Lower lobe of right lung (tissue), 2 donors: ENCODE measurements at regions not wholly inside any gene's neighbourhood (a gene's known extent, or its start where the extent isn't known, plus 50 kb on each side); places are given as distances from the start of the nearest gene placed in this dataset.

Experiments used
- ATAC-seq, 2 donors: fragments of 200-7000 bp; cut with Tn5 transposase; one replicate each; pipeline ENCODE4 v1.9.1; 2020 to 2022; ENCODE audit warnings: mild to moderate bottlenecking in 2 of 2, moderate library complexity in 2 of 2
- DNase-seq: peaks from one replicate; pipeline ENCODE4 v3.0.0-alpha.2; 2020
- H3K27ac ChIP-seq: fragments of 200-600 bp; one replicate; pipeline ENCODE4 v1.8.0; 2022
- H3K27me3 ChIP-seq: fragments of 200-600 bp; one replicate; pipeline ENCODE4 v1.8.0; 2022; ENCODE audit warnings: low read depth
- H3K36me3 ChIP-seq: fragments of 200-600 bp; one replicate; pipeline ENCODE4 v1.8.0; 2022; ENCODE audit warnings: mild to moderate bottlenecking
- H3K4me1 ChIP-seq: fragments of 200-600 bp; one replicate; pipeline ENCODE4 v1.8.0; 2022
- H3K4me3 ChIP-seq: fragments of 200-600 bp; one replicate; pipeline ENCODE4 v1.8.0; 2022; ENCODE audit warnings: mild to moderate bottlenecking
- H3K9me3 ChIP-seq: fragments of 200-600 bp; one replicate; pipeline ENCODE4 v1.8.0; 2022
- intact Hi-C: fragments of 100-400 bp; cut with DNase I; formaldehyde crosslinking; loops from one replicate; pipeline ENCODE4 v1.11.0; 2022
- TF ChIP-seq, protein P1 (sequence below): fragments of 200-600 bp; IDR thresholded peaks from one replicate; pipeline ENCODE4 v1.8.0; 2022; ENCODE audit warnings: antibody characterized with exemption, mild to moderate bottlenecking
- donor health status: DM: no; HTN: yes; CAD: no; lungs with severe emphysema.

DNA sequence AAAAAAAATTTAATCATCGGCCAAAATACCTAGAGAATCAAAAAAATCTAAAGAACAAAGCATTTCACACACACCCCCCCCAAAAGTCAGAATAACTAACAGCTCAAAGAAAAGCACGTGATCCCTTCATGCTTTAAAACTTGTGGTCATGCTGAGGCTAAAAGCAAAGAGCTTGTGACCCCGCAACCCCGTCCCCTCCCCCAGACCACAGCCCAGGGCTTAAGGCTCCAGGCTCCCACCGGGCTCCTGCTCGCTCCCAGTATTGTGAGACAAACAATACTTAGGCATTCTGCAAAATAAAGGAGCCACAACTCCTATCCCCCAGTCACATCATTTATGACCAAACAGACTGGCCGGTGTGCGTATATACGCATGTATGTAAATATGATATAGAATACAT lies 62.1 kb upstream of the CCDC160 start:
- no peak for ATAC-seq
- Histone ChIP-seq H3K9me3 (no peaks in the 10 kb centered on the region), H3K27ac (no peak overlapping the region), H3K4me3 (no peak overlapping the region), H3K36me3 (no peaks in the 10 kb centered on the region), H3K4me1 (no peaks in the 10 kb centered on the region), H3K27me3 (no peaks in the 10 kb centered on the region)
- TF ChIP-seq, protein P1, sequence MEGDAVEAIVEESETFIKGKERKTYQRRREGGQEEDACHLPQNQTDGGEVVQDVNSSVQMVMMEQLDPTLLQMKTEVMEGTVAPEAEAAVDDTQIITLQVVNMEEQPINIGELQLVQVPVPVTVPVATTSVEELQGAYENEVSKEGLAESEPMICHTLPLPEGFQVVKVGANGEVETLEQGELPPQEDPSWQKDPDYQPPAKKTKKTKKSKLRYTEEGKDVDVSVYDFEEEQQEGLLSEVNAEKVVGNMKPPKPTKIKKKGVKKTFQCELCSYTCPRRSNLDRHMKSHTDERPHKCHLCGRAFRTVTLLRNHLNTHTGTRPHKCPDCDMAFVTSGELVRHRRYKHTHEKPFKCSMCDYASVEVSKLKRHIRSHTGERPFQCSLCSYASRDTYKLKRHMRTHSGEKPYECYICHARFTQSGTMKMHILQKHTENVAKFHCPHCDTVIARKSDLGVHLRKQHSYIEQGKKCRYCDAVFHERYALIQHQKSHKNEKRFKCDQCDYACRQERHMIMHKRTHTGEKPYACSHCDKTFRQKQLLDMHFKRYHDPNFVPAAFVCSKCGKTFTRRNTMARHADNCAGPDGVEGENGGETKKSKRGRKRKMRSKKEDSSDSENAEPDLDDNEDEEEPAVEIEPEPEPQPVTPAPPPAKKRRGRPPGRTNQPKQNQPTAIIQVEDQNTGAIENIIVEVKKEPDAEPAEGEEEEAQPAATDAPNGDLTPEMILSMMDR, result no peak
- intact Hi-C loops, result no loop called here
- no peak for DNase-seq

DNA sequence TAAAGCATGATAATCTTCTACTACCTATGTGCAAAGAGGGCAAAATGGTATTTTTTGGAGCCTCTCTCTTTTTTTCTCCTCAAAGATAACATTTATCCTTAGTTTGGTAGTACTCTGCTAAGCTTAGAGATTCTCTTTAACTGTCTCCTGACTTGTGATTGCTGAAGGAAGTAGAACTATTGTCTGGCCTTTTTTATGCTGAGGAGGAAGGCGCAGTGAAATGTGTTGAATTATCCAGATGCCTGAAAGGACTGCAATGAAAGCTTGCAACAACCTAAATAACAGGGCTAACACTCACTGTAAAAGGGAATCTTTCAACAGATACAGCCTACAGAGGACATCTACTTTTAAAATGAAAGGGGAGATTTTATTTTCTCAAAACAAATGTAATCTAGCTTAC lies 59.5 kb upstream of the CCDC160 start:
- H3K36me3 ChIP-seq, result no peaks in the 10 kb centered on the region
- no peaks in the 10 kb centered on the region for H3K27me3 ChIP-seq
- no peak for DNase-seq
- no peaks in the 10 kb centered on the region for H3K9me3 ChIP-seq
- H3K4me3 ChIP-seq, result no peak overlapping the region
- no peak overlapping the region for H3K27ac ChIP-seq
- TF ChIP-seq, protein P1, result no peak
- no peak for ATAC-seq
- no peaks in the 10 kb centered on the region for H3K4me1 ChIP-seq
- intact Hi-C loops, result no loop called here

DNA sequence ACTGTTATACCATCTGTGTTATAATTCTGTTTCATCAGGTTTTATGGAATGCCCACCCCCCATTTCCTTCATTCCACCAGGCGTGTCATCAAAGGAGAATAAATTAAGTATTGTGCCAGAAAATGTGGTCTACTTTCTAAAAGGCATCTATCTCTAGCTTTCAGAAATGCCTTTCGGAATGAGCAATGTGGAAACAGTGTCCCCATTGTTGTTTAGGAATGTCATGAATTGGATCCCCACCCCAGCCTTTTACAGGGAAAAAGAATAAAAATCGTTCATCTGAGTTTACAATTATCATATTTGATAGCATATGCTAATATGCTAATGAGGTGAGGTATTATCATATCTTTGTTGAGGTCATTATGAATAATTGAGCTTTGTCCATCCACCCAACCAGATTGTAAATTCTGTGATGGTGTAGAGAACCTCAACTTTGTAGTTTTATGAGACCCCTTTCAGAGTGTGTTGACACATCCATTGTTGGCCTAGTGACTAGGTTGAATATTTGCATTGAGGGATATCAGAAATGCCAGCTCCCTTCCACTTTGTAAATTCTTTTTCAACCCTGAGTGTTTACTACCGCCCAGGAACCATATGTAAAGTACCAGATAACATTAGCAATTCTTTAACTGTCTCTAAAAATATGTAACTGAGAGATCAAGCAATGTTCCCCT lies 56.2 kb upstream of the CCDC160 start:
- H3K4me1 ChIP-seq, result no peaks in the 10 kb centered on the region
- no peaks in the 10 kb centered on the region for H3K9me3 ChIP-seq
- H3K36me3 ChIP-seq, result no peaks in the 10 kb centered on the region
- intact Hi-C loops, result no loop called here
- H3K27ac ChIP-seq, result no peak overlapping the region
- H3K4me3 ChIP-seq, result no peak overlapping the region
- TF ChIP-seq, protein P1, result no peak
- DNase-seq (no peak), ATAC-seq (no peak)
- H3K27me3 ChIP-seq, result no peaks in the 10 kb centered on the region

DNA sequence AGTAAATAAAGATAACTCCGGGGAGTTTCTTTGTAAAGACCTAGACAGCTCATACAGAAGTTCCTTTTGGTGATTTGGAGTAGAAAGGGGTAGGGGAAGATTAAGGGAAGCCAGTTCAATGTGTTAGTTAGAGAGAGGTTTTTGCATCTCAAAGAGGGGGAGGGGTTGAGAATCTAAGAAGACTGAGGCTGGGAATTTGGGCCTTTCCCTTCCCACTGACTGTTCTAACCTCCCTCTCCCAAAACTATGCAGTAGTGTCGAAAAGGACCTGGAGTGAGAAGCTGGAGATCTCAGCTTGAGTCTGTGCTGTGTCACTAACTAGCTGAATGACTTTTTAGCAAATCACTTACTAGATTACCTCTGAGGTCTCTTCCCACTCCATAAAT lies 55.7 kb upstream of the CCDC160 start:
- TF ChIP-seq, protein P1, result no peak
- ATAC-seq (no peak), DNase-seq (no peak)
- H3K27ac ChIP-seq, result no peak overlapping the region
- intact Hi-C loops, result no loop called here
- no peaks in the 10 kb centered on the region for H3K36me3 ChIP-seq
- no peaks in the 10 kb centered on the region for H3K4me1 ChIP-seq
- no peak overlapping the region for H3K4me3 ChIP-seq
- H3K9me3 ChIP-seq, result no peaks in the 10 kb centered on the region
- H3K27me3 ChIP-seq, result no peaks in the 10 kb centered on the region

DNA sequence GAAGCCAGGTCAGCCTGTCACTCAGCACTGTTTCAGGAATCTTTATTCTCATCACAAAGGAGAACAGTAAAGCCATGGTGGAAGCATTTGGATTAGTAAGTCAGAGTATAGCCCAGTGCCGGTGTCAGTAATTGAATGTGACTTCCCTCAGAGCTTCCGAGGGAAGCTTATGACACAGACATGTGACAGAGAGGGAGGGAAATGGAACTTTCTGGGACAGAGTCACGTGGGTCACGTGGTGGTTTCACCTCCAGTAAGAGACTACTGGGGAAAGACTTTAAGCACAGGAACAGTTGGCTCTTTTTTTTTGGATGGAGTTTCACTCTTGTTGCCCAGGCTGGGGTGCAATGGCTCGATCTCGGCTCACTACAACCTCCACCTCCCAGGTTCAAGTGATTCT lies 53.3 kb upstream of the CCDC160 start:
- Histone ChIP-seq H3K27ac (no peak overlapping the region), H3K4me1 (no peaks in the 10 kb centered on the region), H3K36me3 (no peaks in the 10 kb centered on the region), H3K4me3 (no peak overlapping the region), H3K27me3 (no peaks in the 10 kb centered on the region), H3K9me3 (no peaks in the 10 kb centered on the region)
- DNase-seq, result no peak
- TF ChIP-seq, protein P1, result no peak
- intact Hi-C loops, result no loop called here
- no peak for ATAC-seq
